SH-SY5Y (cell line): ENCODE measurements at regions not wholly inside any gene's neighbourhood (a gene's known extent, or its start where the extent isn't known, plus 50 kb on each side); places are given as distances from the start of the nearest gene placed in this dataset.

Source experiments
- GATA2 ChIP-seq: IDR thresholded peaks from 2 replicates; pipeline ENCODE4 v1.6.1; 2011; ENCODE audit warnings: mild to moderate bottlenecking, low read depth, low read length
- GATA3 ChIP-seq: IDR thresholded peaks from 2 replicates; pipeline ENCODE4 v1.6.1; 2011; ENCODE audit warnings: low read depth, mild to moderate bottlenecking, low read length, moderate library complexity

DNA sequence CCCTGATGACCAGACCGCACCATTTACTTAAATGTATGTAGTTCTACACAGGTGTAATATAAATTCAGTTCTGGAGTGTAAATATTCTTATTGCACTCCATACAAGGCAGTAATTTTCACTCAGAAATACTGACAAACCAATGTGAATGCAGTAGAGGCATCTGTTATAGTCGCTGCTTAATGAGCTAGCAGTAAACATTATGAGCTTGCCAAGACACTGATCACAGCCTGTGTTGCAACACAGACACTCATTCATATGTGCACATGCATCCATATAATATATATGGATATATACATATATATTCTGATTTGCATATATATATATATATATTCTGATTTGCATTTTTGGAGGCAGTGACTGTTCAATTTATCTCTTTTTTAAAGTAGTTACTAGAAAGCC, 435.1 kb upstream of the ST8SIA4 start:
- TF ChIP-seq GATA2 (no peak), GATA3 (no peak)
